OCI-LY3 (cell line): ENCODE measurements at regions not wholly inside any gene's neighbourhood (a gene's known extent, or its start where the extent isn't known, plus 50 kb on each side); places are given as distances from the start of the nearest gene placed in this dataset.

ENCODE experiments used
- EZH2phosphoT487 ChIP-seq: fragments of 200-600 bp; shearing (Covaris generic); IDR thresholded peaks from 2 replicates; pipeline ENCODE4 v1.6.1; 2018; ENCODE audit warnings: antibody characterized with exemption, mixed run types, low read depth
- TF ChIP-seq, protein P1 (sequence below): fragments of 200-600, 300-600 bp; sonication (generic); IDR thresholded peaks from 2 replicates; pipeline ENCODE4 v1.5.1; 2014; ENCODE audit warnings: antibody characterized with exemption, low read length, low read depth

DNA sequence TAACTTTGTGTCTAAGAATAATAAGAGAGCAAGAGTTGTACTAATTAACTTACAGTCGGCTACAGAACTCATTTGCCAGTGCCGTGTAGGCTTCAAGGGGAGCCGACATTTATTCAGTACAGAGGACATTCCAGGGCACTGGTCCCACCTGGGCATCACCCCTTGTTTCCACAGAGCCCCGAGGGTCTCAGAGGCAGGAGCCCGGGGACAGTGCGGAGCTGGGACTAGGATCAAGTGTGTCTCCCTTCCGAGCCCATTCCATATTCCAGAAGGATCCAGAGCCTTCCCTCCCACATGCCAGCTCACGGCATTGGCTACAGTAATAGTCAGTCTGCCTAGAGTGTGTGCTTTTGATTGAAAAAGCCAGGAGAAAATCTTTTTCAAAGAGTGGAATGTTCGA lies 71.5 kb upstream of the CTDP1 start:
- TF ChIP-seq, protein P1, sequence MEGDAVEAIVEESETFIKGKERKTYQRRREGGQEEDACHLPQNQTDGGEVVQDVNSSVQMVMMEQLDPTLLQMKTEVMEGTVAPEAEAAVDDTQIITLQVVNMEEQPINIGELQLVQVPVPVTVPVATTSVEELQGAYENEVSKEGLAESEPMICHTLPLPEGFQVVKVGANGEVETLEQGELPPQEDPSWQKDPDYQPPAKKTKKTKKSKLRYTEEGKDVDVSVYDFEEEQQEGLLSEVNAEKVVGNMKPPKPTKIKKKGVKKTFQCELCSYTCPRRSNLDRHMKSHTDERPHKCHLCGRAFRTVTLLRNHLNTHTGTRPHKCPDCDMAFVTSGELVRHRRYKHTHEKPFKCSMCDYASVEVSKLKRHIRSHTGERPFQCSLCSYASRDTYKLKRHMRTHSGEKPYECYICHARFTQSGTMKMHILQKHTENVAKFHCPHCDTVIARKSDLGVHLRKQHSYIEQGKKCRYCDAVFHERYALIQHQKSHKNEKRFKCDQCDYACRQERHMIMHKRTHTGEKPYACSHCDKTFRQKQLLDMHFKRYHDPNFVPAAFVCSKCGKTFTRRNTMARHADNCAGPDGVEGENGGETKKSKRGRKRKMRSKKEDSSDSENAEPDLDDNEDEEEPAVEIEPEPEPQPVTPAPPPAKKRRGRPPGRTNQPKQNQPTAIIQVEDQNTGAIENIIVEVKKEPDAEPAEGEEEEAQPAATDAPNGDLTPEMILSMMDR, result no peak
- no peak for TF ChIP-seq EZH2phosphoT487
